ENCODE measurements at regions not wholly inside any gene's neighbourhood (a gene's known extent, or its start where the extent isn't known, plus 50 kb on each side); places are given as distances from the start of the nearest gene placed in this dataset.

GRCh38 chr16:79286646-79287423 lies 313.7 kb downstream of the MAF start:
- FAIRE-seq (no peak), ATAC-seq (no peak), DNase-seq (ENCODE audit: low spot score) (no peak)
- Histone ChIP-seq H3K79me2 (ENCODE audit: insufficient read depth, low read length) (no peaks in the 10 kb centered on the region), H3K36me3 (replicated peaks in 1 of 2; ENCODE audit: control insufficient read depth in 1 of 2, insufficient read depth in 2 of 2, low read length in 2 of 2) (no peaks in the 10 kb centered on the region), H3K9ac (ENCODE audit: insufficient read depth, low read depth, low read length) (no peak overlapping the region), H3K4me3 (replicated peaks in 1 of 3; ENCODE audit: insufficient read depth in 1 of 3, low read depth in 2 of 3, low read length in 3 of 3) (no peak overlapping the region), H3K27me3 (ENCODE audit: control insufficient read depth in 1 of 2, insufficient read depth in 2 of 2, low read length in 2 of 2) (no peaks in the 10 kb centered on the region; a peak in 1 of 5 replicates), H2AFZ (ENCODE audit: low read length) (no peak overlapping the region), H3K4me2 (ENCODE audit: low read depth, low read length) (no peak overlapping the region), H4K20me1 (ENCODE audit: insufficient read depth, low read length) (no peaks in the 10 kb centered on the region), H3K4me1 (ENCODE audit: insufficient read depth, low read length) (no peaks in the 10 kb centered on the region), H3K9me3 (ENCODE audit: low read length) (no peaks in the 10 kb centered on the region), H3K27ac (ENCODE audit: extremely low read length, insufficient read depth, low read length) (no peak overlapping the region)
- POLR2A ChIA-PET, result no interaction called here
- 46% methylated on average over 19 of the region's 22 CpGs for WGBS (ENCODE audit: low lambda C conversion rate)
- in situ Hi-C loops (cut with HindIII; ENCODE audit: extremely low pct_ligation_motif_present, low pct_unique_long_range_greater_than_20kb), result no loop called here
- CTCF ChIA-PET (ENCODE audit: low intra/inter-chr PET ratio, low total read pairs), result no interaction called here
- intact Hi-C loops (cut with micrococcal nuclease; ENCODE audit: unreplicated experiment), result no loop called here
- no TSS peak for BruUV-seq (replicated peaks)
- no peak for TF ChIP-seq TEAD3 (CRISPR knock-in tag; optimal IDR thresholded peaks at IDR 0.05; ENCODE audit: borderline replicate concordance)
- no peak for TF ChIP-seq HIC2 (CRISPR knock-in tag; IDR thresholded peaks at IDR 0.05; ENCODE audit: low read depth)
- no peak for TF ChIP-seq ATF7 (IDR thresholded peaks at IDR 0.05)
- TF ChIP-seq ATF7 (CRISPR knock-in tag; IDR thresholded peaks at IDR 0.05), result no peak
- no peak for TF ChIP-seq PAWR (CRISPR knock-in tag; IDR thresholded peaks at IDR 0.05; ENCODE audit: borderline replicate concordance)
- TF ChIP-seq POLR2AphosphoS2 (IDR thresholded peaks at IDR 0.05; ENCODE audit: low read depth, low read length), result no peak
- TF ChIP-seq TRIM24 (CRISPR knock-in tag; IDR thresholded peaks at IDR 0.05), result no peak
- TF ChIP-seq SNAI1 (CRISPR knock-in tag; IDR thresholded peaks at IDR 0.05; ENCODE audit: borderline replicate concordance), result no peak
